WTC11 (cell line): ENCODE measurements at regions not wholly inside any gene's neighbourhood (a gene's known extent, or its start where the extent isn't known, plus 50 kb on each side); places are given as distances from the start of the nearest gene placed in this dataset.

Experiments
- ATAC-seq: fragments of 200-7000 bp; cut with Tn5 transposase; 2 replicates; pipeline ENCODE4 v1.10.0; 2021; ENCODE audit warnings: mild to moderate bottlenecking, moderate library complexity
- CTCF ChIA-PET: fragments of 300-600 bp; sonication (Branson Sonifier 250); formaldehyde crosslinking; loops from one replicate; lab custom pipeline; 2021; ENCODE audit warnings: antibody characterized with exemption; lab: Charles Lee
- POLR2A ChIA-PET: fragments of 350-600 bp; sonication (Branson Sonifier 250); formaldehyde crosslinking; loops from one replicate; lab custom pipeline; 2021; ENCODE audit warnings: antibody characterized with exemption; lab: Charles Lee
- DNase-seq: peaks from one replicate; pipeline ENCODE4 v3.0.0; 2021; ENCODE audit warnings: low spot score
- H3K27ac Mint-ChIP-seq: 2 replicates; pipeline ENCODE4 v1.8.0; 2021; ENCODE audit warnings: mixed read lengths
- H3K27me3 Mint-ChIP-seq: 2 replicates; pipeline ENCODE4 v1.8.0; 2021; ENCODE audit warnings: low read depth, mild to moderate bottlenecking, moderate library complexity, mixed read lengths
- H3K36me3 Mint-ChIP-seq: 2 replicates; pipeline ENCODE4 v1.8.0; 2021; ENCODE audit warnings: mixed read lengths
- H3K4me1 Mint-ChIP-seq: 2 replicates; pipeline ENCODE4 v1.8.0; 2022; ENCODE audit warnings: mixed read lengths
- H3K4me3 Mint-ChIP-seq: 2 replicates; pipeline ENCODE4 v1.8.0; 2021; ENCODE audit warnings: mild to moderate bottlenecking, moderate library complexity, mixed read lengths
- H3K9me3 Mint-ChIP-seq: 2 replicates; pipeline ENCODE4 v1.8.0; 2021; ENCODE audit warnings: mixed read lengths
- ARID4B ChIP-seq: sonication (generic); formaldehyde crosslinking; IDR thresholded peaks from 2 replicates; pipeline ENCODE4 v1.8.0; 2023; ENCODE audit warnings: missing genetic modification reagents, mild to moderate bottlenecking, borderline replicate concordance
- CDX4 ChIP-seq: fragments of 250-450 bp; sonication (Bioruptor Pico); IDR thresholded peaks from 2 replicates; pipeline ENCODE4 v1.9.0; 2021; ENCODE audit warnings: moderate library complexity, mild to moderate bottlenecking, inconsistent platforms, borderline replicate concordance
- CREM ChIP-seq: sonication (generic); formaldehyde crosslinking; IDR thresholded peaks from 2 replicates; pipeline ENCODE4 v1.8.1; 2022; ENCODE audit warnings: mild to moderate bottlenecking, missing genetic modification reagents, moderate library complexity
- E2F1 ChIP-seq: sonication (generic); formaldehyde crosslinking; IDR thresholded peaks from 2 replicates; pipeline ENCODE4 v1.8.0; 2022; ENCODE audit warnings: mild to moderate bottlenecking, missing genetic modification reagents
- EMX1 ChIP-seq: fragments of 250-450 bp; sonication (Bioruptor Pico); IDR thresholded peaks from 2 replicates; pipeline ENCODE4 v1.8.0; 2021; ENCODE audit warnings: mild to moderate bottlenecking
- FOXJ3 ChIP-seq: sonication (generic); formaldehyde crosslinking; IDR thresholded peaks from 2 replicates; pipeline ENCODE4 v1.9.0; 2021; ENCODE audit warnings: missing genetic modification reagents, mild to moderate bottlenecking, borderline replicate concordance
- FOXK1 ChIP-seq: sonication (generic); formaldehyde crosslinking; IDR thresholded peaks from 2 replicates; pipeline ENCODE4 v1.8.0; 2022; ENCODE audit warnings: mild to moderate bottlenecking, moderate library complexity, missing genetic modification reagents
- FOXP4 ChIP-seq: sonication (generic); formaldehyde crosslinking; IDR thresholded peaks from 2 replicates; pipeline ENCODE4 v1.8.0; 2022; ENCODE audit warnings: mild to moderate bottlenecking, missing genetic modification reagents
- MYBL2 ChIP-seq: sonication (generic); formaldehyde crosslinking; IDR thresholded peaks from 2 replicates; pipeline ENCODE4 v1.8.1; 2023; ENCODE audit warnings: mild to moderate bottlenecking, moderate library complexity, missing genetic modification reagents
- RORB ChIP-seq: fragments of 250-450 bp; sonication (Bioruptor Pico); IDR thresholded peaks from 2 replicates; pipeline ENCODE4 v1.9.0; 2021; ENCODE audit warnings: mild to moderate bottlenecking
- SMAD3 ChIP-seq: sonication (generic); formaldehyde crosslinking; IDR thresholded peaks from 2 replicates; pipeline ENCODE4 v1.8.0; 2022; ENCODE audit warnings: missing genetic modification reagents, mild to moderate bottlenecking, borderline replicate concordance
- SMAD4 ChIP-seq: sonication (generic); formaldehyde crosslinking; IDR thresholded peaks from 2 replicates; pipeline ENCODE4 v1.8.0; 2022; ENCODE audit warnings: mild to moderate bottlenecking, missing genetic modification reagents
- TP53 ChIP-seq: sonication (generic); formaldehyde crosslinking; IDR thresholded peaks from 2 replicates; pipeline ENCODE4 v1.8.1; 2023; ENCODE audit warnings: mild to moderate bottlenecking, missing genetic modification reagents
- ZNF263 ChIP-seq: sonication (generic); formaldehyde crosslinking; IDR thresholded peaks from 2 replicates; pipeline ENCODE4 v1.8.1; 2022; ENCODE audit warnings: low read depth, mild to moderate bottlenecking, moderate library complexity, missing genetic modification reagents
- TF ChIP-seq, protein P1 (sequence below): sonication (generic); formaldehyde crosslinking; IDR thresholded peaks from 2 replicates; pipeline ENCODE4 v1.8.1; 2022; ENCODE audit warnings: low read depth, missing genetic modification reagents, borderline replicate concordance
- TF ChIP-seq, protein P2 (sequence below): sonication (generic); formaldehyde crosslinking; IDR thresholded peaks from 2 replicates; pipeline ENCODE4 v1.8.0; 2022; ENCODE audit warnings: mild to moderate bottlenecking, missing genetic modification reagents
- TF ChIP-seq, protein P3 (sequence below): sonication (generic); formaldehyde crosslinking; conservative IDR thresholded peaks from 2 replicates; pipeline ENCODE4 v1.8.1; 2023; ENCODE audit warnings: mild to moderate bottlenecking, low read depth, missing genetic modification reagents, moderate library complexity
- TF ChIP-seq, protein P4 (sequence below): sonication (generic); formaldehyde crosslinking; IDR thresholded peaks from 2 replicates; pipeline ENCODE4 v1.8.1; 2023; ENCODE audit warnings: mild to moderate bottlenecking, missing genetic modification reagents
- TF ChIP-seq, protein P5 (sequence below): sonication (generic); formaldehyde crosslinking; IDR thresholded peaks from 2 replicates; pipeline ENCODE4 v1.8.1; 2023; ENCODE audit warnings: mild to moderate bottlenecking, missing genetic modification reagents

DNA sequence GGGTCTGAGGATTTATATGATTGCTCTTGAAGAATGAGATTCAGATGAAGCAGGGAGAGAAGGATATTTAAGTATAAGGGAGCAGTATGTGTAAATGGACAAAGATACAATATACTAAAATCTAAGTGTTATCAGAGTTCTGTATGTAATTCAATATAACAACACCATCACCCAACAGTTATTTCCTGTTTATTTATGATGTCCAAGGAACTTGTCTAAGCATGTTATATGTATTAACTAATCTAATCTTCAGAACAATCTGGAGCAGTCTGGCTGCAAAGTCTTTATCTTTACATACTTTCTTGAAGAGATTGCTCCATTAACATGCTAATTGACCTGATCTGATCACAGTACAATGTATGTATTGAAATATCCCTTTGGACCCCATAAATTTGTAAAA is 203.8 kb upstream of the WDFY3 start:
- CTCF ChIA-PET: no interaction called here
- TF ChIP-seq ARID4B (CRISPR knock-in tag) (no peak), E2F1 (no peak), ZNF263 (CRISPR knock-in tag) (no peak), FOXP4 (CRISPR knock-in tag) (no peak), RORB (CRISPR knock-in tag) (no peak), SMAD4 (CRISPR knock-in tag) (no peak)
- TF ChIP-seq, protein P1, sequence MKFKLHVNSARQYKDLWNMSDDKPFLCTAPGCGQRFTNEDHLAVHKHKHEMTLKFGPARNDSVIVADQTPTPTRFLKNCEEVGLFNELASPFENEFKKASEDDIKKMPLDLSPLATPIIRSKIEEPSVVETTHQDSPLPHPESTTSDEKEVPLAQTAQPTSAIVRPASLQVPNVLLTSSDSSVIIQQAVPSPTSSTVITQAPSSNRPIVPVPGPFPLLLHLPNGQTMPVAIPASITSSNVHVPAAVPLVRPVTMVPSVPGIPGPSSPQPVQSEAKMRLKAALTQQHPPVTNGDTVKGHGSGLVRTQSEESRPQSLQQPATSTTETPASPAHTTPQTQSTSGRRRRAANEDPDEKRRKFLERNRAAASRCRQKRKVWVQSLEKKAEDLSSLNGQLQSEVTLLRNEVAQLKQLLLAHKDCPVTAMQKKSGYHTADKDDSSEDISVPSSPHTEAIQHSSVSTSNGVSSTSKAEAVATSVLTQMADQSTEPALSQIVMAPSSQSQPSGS (CRISPR knock-in tag): no peak
- TF ChIP-seq, protein P2, sequence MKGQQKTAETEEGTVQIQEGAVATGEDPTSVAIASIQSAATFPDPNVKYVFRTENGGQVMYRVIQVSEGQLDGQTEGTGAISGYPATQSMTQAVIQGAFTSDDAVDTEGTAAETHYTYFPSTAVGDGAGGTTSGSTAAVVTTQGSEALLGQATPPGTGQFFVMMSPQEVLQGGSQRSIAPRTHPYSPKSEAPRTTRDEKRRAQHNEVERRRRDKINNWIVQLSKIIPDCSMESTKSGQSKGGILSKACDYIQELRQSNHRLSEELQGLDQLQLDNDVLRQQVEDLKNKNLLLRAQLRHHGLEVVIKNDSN (CRISPR knock-in tag): no peak
- TF ChIP-seq, protein P3, sequence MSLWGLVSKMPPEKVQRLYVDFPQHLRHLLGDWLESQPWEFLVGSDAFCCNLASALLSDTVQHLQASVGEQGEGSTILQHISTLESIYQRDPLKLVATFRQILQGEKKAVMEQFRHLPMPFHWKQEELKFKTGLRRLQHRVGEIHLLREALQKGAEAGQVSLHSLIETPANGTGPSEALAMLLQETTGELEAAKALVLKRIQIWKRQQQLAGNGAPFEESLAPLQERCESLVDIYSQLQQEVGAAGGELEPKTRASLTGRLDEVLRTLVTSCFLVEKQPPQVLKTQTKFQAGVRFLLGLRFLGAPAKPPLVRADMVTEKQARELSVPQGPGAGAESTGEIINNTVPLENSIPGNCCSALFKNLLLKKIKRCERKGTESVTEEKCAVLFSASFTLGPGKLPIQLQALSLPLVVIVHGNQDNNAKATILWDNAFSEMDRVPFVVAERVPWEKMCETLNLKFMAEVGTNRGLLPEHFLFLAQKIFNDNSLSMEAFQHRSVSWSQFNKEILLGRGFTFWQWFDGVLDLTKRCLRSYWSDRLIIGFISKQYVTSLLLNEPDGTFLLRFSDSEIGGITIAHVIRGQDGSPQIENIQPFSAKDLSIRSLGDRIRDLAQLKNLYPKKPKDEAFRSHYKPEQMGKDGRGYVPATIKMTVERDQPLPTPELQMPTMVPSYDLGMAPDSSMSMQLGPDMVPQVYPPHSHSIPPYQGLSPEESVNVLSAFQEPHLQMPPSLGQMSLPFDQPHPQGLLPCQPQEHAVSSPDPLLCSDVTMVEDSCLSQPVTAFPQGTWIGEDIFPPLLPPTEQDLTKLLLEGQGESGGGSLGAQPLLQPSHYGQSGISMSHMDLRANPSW (CRISPR knock-in tag): no peak
- Mint-ChIP-seq H3K36me3 (peaks cover 6% of the 10 kb centered on the region), H3K27ac (no peak overlapping the region), H3K9me3 (peaks cover 11% of the 10 kb centered on the region), H3K4me1 (peaks cover 5% of the 10 kb centered on the region), H3K27me3 (no peaks in the 10 kb centered on the region; the same call in 1 of the 2 replicates), H3K4me3 (no peak overlapping the region)
- no peak for DNase-seq
- ATAC-seq: no peak
- POLR2A ChIA-PET: no interaction called here

DNA sequence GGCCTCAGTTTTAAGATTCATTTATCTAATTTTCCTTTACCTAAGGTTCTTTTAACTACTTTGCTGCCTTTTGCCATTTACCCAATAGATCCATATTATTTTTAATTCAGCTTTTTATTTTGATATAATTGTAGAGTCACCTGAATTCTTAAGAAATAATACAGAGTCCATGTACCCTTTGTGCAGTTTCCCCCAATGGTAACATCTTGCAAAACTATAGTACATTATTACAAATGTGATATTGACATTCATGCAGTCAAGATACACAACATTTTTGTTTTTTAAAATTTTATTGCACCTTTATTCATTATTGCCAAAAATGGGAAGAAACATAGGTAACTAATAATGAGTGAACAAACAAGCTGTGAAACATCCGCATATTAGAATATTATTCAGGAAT is 208.7 kb upstream of the WDFY3 start:
- no peaks in the 10 kb centered on the region for H3K36me3 Mint-ChIP-seq
- H3K4me3 Mint-ChIP-seq: no peak overlapping the region
- H3K4me1 Mint-ChIP-seq: no peaks in the 10 kb centered on the region
- H3K27ac Mint-ChIP-seq: no peak overlapping the region
- ChIA-PET CTCF (no interaction called here), POLR2A (no interaction called here)
- ATAC-seq: no peak
- H3K9me3 Mint-ChIP-seq: peaks cover 4% of the 10 kb centered on the region
- DNase-seq: no peak
- H3K27me3 Mint-ChIP-seq: no peaks in the 10 kb centered on the region
- TF ChIP-seq, protein P4, sequence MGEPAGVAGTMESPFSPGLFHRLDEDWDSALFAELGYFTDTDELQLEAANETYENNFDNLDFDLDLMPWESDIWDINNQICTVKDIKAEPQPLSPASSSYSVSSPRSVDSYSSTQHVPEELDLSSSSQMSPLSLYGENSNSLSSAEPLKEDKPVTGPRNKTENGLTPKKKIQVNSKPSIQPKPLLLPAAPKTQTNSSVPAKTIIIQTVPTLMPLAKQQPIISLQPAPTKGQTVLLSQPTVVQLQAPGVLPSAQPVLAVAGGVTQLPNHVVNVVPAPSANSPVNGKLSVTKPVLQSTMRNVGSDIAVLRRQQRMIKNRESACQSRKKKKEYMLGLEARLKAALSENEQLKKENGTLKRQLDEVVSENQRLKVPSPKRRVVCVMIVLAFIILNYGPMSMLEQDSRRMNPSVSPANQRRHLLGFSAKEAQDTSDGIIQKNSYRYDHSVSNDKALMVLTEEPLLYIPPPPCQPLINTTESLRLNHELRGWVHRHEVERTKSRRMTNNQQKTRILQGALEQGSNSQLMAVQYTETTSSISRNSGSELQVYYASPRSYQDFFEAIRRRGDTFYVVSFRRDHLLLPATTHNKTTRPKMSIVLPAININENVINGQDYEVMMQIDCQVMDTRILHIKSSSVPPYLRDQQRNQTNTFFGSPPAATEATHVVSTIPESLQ (CRISPR knock-in tag): no peak
- TF ChIP-seq EMX1 (CRISPR knock-in tag): no peak
- TF ChIP-seq, protein P5, sequence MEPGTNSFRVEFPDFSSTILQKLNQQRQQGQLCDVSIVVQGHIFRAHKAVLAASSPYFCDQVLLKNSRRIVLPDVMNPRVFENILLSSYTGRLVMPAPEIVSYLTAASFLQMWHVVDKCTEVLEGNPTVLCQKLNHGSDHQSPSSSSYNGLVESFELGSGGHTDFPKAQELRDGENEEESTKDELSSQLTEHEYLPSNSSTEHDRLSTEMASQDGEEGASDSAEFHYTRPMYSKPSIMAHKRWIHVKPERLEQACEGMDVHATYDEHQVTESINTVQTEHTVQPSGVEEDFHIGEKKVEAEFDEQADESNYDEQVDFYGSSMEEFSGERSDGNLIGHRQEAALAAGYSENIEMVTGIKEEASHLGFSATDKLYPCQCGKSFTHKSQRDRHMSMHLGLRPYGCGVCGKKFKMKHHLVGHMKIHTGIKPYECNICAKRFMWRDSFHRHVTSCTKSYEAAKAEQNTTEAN (CRISPR knock-in tag): no peak
- TF ChIP-seq CDX4: no peak
- TF ChIP-seq TP53 (CRISPR knock-in tag): no peak
- TF ChIP-seq FOXK1 (CRISPR knock-in tag): no peak
- TF ChIP-seq FOXJ3 (CRISPR knock-in tag): no peak
- no peak for TF ChIP-seq CREM (CRISPR knock-in tag)
- no peak for TF ChIP-seq MYBL2
- TF ChIP-seq SMAD3 (CRISPR knock-in tag): no peak
